ENCODE measurements at regions not wholly inside any gene's neighbourhood (a gene's known extent, or its start where the extent isn't known, plus 50 kb on each side); places are given as distances from the start of the nearest gene placed in this dataset.

- no peak for DNase-seq (ENCODE audit: low read depth, low spot score)
- H3K27ac ChIP-seq: no peak overlapping the region
These were observed 104.9 kb downstream of the SLIT2 start for GRCh38 chr4:20356565-20356964.

GRCh38 chr4:20358110-20358509, 106.4 kb downstream of the SLIT2 start:
- Histone ChIP-seq H3K4me3 (no peak overlapping the region), H3K9me3 (ENCODE audit: low read depth, low read length) (no peaks in the 10 kb centered on the region), H3K9ac (ENCODE audit: insufficient read length) (no peak overlapping the region), H3K36me3 (ENCODE audit: insufficient read depth, low read length) (no peaks in the 10 kb centered on the region), H3K27ac (no peak overlapping the region)
- DNase-seq (ENCODE audit: low read depth, low spot score): no peak
- TF ChIP-seq EZH2 (IDR thresholded peaks at IDR 0.05) (no peak), POLR2AphosphoS5 (IDR thresholded peaks at IDR 0.05; ENCODE audit: borderline replicate concordance, low read depth, low read length) (no peak), FOXP2 (optimal IDR thresholded peaks at IDR 0.05; ENCODE audit: control extremely low read depth, extremely low read length, insufficient read depth) (no peak)

More at GRCh38 chr4:20356565-20356964, 104.9 kb downstream of the SLIT2 start:
- no peak overlapping the region for H3K9ac ChIP-seq (ENCODE audit: insufficient read length)
- H3K9me3 ChIP-seq (ENCODE audit: low read depth, low read length): no peaks in the 10 kb centered on the region
- H3K36me3 ChIP-seq (ENCODE audit: insufficient read depth, low read length): no peaks in the 10 kb centered on the region
- no peak overlapping the region for H3K4me3 ChIP-seq
- TF ChIP-seq POLR2AphosphoS5 (IDR thresholded peaks at IDR 0.05; ENCODE audit: borderline replicate concordance, low read depth, low read length): no peak
- TF ChIP-seq FOXP2 (optimal IDR thresholded peaks at IDR 0.05; ENCODE audit: control extremely low read depth, extremely low read length, insufficient read depth): no peak
- no peak for TF ChIP-seq EZH2 (IDR thresholded peaks at IDR 0.05)

- TF ChIP-seq FOXP2 (optimal IDR thresholded peaks at IDR 0.05; ENCODE audit: control extremely low read depth, extremely low read length, insufficient read depth): no peak
- TF ChIP-seq POLR2AphosphoS5 (IDR thresholded peaks at IDR 0.05; ENCODE audit: borderline replicate concordance, low read depth, low read length): no peak
- TF ChIP-seq EZH2 (IDR thresholded peaks at IDR 0.05): no peak
- no peak for DNase-seq (ENCODE audit: low read depth, low spot score)
- Histone ChIP-seq H3K36me3 (ENCODE audit: insufficient read depth, low read length) (no peaks in the 10 kb centered on the region), H3K9ac (ENCODE audit: insufficient read length) (no peak overlapping the region), H3K9me3 (ENCODE audit: low read depth, low read length) (no peaks in the 10 kb centered on the region), H3K27ac (no peak overlapping the region), H3K4me3 (no peak overlapping the region)
These were observed 108.0 kb downstream of the SLIT2 start for GRCh38 chr4:20359692-20360091.

GRCh38 chr4:20362148-20362547, 110.4 kb downstream of the SLIT2 start:
- Histone ChIP-seq H3K9ac (ENCODE audit: insufficient read length) (no peak overlapping the region), H3K4me3 (no peak overlapping the region), H3K9me3 (ENCODE audit: low read depth, low read length) (no peaks in the 10 kb centered on the region), H3K27ac (no peak overlapping the region), H3K36me3 (ENCODE audit: insufficient read depth, low read length) (no peaks in the 10 kb centered on the region)
- no peak for DNase-seq (ENCODE audit: low read depth, low spot score)
- TF ChIP-seq POLR2AphosphoS5 (IDR thresholded peaks at IDR 0.05; ENCODE audit: borderline replicate concordance, low read depth, low read length) (no peak), EZH2 (IDR thresholded peaks at IDR 0.05) (no peak), FOXP2 (optimal IDR thresholded peaks at IDR 0.05; ENCODE audit: control extremely low read depth, extremely low read length, insufficient read depth) (no peak)

- H3K9ac ChIP-seq (ENCODE audit: insufficient read length): no peak overlapping the region
- no peaks in the 10 kb centered on the region for H3K9me3 ChIP-seq (ENCODE audit: low read depth, low read length)
- H3K4me3 ChIP-seq: no peak overlapping the region
- no peak overlapping the region for H3K27ac ChIP-seq
- TF ChIP-seq POLR2AphosphoS5 (IDR thresholded peaks at IDR 0.05; ENCODE audit: borderline replicate concordance, low read depth, low read length) (no peak), FOXP2 (optimal IDR thresholded peaks at IDR 0.05; ENCODE audit: control extremely low read depth, extremely low read length, insufficient read depth) (no peak)
- no peak for DNase-seq (ENCODE audit: low read depth, low spot score)
- no peaks in the 10 kb centered on the region for H3K36me3 ChIP-seq (ENCODE audit: insufficient read depth, low read length)
These were observed 113.3 kb downstream of the SLIT2 start for GRCh38 chr4:20364969-20365368.

- H3K27ac ChIP-seq: no peak overlapping the region
- H3K36me3 ChIP-seq (ENCODE audit: insufficient read depth, low read length): no peaks in the 10 kb centered on the region
- H3K4me3 ChIP-seq: no peak overlapping the region
- H3K9ac ChIP-seq (ENCODE audit: insufficient read length): no peak overlapping the region
- H3K9me3 ChIP-seq (ENCODE audit: low read depth, low read length): no peaks in the 10 kb centered on the region
- TF ChIP-seq POLR2AphosphoS5 (IDR thresholded peaks at IDR 0.05; ENCODE audit: borderline replicate concordance, low read depth, low read length) (no peak), FOXP2 (optimal IDR thresholded peaks at IDR 0.05; ENCODE audit: control extremely low read depth, extremely low read length, insufficient read depth) (no peak), EZH2 (IDR thresholded peaks at IDR 0.05) (no peak)
- no peak for DNase-seq (ENCODE audit: low read depth, low spot score)
These were observed 115.7 kb downstream of the SLIT2 start for GRCh38 chr4:20367446-20367845.

GRCh38 chr4:20368926-20369325, 117.2 kb downstream of the SLIT2 start:
- H3K9me3 ChIP-seq (ENCODE audit: low read depth, low read length): no peaks in the 10 kb centered on the region
- DNase-seq (ENCODE audit: low read depth, low spot score): no peak
- no peak overlapping the region for H3K9ac ChIP-seq (ENCODE audit: insufficient read length)
- no peak overlapping the region for H3K27ac ChIP-seq
- no peaks in the 10 kb centered on the region for H3K36me3 ChIP-seq (ENCODE audit: insufficient read depth, low read length)
- H3K4me3 ChIP-seq: no peak overlapping the region
- no peak for TF ChIP-seq EZH2 (IDR thresholded peaks at IDR 0.05)
- TF ChIP-seq POLR2AphosphoS5 (IDR thresholded peaks at IDR 0.05; ENCODE audit: borderline replicate concordance, low read depth, low read length): no peak
- no peak for TF ChIP-seq FOXP2 (optimal IDR thresholded peaks at IDR 0.05; ENCODE audit: control extremely low read depth, extremely low read length, insufficient read depth)

GRCh38 chr4:20370274-20370673, 118.6 kb downstream of the SLIT2 start:
- peak overlapping the region; percentile 68 for H3K27ac ChIP-seq
- no peaks in the 10 kb centered on the region for H3K36me3 ChIP-seq (ENCODE audit: insufficient read depth, low read length)
- TF ChIP-seq FOXP2 (optimal IDR thresholded peaks at IDR 0.05; ENCODE audit: control extremely low read depth, extremely low read length, insufficient read depth) (no peak), POLR2AphosphoS5 (IDR thresholded peaks at IDR 0.05; ENCODE audit: borderline replicate concordance, low read depth, low read length) (no peak)
- H3K4me3 ChIP-seq: peak overlapping the region; percentile 54
- DNase-seq (ENCODE audit: low read depth, low spot score): peak; percentile 44
- no peak overlapping the region for H3K9ac ChIP-seq (ENCODE audit: insufficient read length)
- no peaks in the 10 kb centered on the region for H3K9me3 ChIP-seq (ENCODE audit: low read depth, low read length)

- H3K9ac ChIP-seq (ENCODE audit: insufficient read length): no peak overlapping the region
- no peak overlapping the region for H3K27ac ChIP-seq
- no peaks in the 10 kb centered on the region for H3K36me3 ChIP-seq (ENCODE audit: insufficient read depth, low read length)
- TF ChIP-seq EZH2 (IDR thresholded peaks at IDR 0.05): no peak
- no peak for DNase-seq (ENCODE audit: low read depth, low spot score)
- H3K9me3 ChIP-seq (ENCODE audit: low read depth, low read length): no peaks in the 10 kb centered on the region
- H3K4me3 ChIP-seq: no peak overlapping the region
These were observed 124.4 kb downstream of the SLIT2 start for GRCh38 chr4:20376070-20376469.

Data from SK-N-MC (cell line).